ENCODE measurements at regions not wholly inside any gene's neighbourhood (a gene's known extent, or its start where the extent isn't known, plus 50 kb on each side); places are given as distances from the start of the nearest gene placed in this dataset.

- DNase-seq (ENCODE audit: low read depth): no peak
Measured at GRCh38 chr2:239865059-239865639, 160.0 kb downstream of the NDUFA10 start.

DNA sequence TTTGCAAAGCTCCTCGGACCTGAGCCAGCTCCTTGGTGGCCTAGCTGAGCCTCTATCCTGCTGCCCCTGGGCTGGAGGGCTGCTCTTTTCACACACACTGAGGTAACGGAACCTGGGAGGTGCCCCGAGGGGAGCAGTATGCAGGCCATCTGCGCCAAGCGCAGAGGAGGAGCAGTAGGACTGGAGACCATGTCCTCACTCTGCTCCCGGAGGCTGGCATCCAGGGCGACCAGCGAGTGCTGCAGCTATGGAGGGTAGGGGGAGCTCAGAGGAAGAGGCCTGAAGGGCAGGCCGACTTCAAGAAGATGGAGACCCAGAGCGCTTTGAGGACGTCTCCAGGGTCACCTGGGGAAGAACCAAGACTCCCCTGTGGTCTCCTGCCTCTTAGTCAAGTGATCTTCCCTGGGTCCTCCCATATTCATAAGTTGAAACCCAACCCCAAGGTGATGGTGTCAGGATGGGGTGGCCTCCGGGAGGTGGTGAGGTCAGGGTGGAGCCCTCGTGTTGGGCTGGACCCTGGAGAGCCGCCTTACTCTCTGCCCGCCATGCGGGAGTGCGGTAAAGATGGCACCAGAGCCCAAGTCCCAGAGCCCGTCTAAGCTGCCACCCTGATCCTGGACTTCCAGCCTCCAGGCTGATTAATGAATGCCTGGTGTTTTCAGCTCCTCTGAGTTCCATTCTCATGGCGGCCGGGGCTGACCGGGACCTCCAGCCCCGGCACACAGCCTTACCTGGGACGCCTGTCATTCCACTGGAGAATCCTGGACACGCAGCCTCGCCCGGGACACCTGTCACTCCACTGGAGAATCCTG, 160.7 kb downstream of the NDUFA10 start:
- no peak for DNase-seq (ENCODE audit: low read depth)

DNA sequence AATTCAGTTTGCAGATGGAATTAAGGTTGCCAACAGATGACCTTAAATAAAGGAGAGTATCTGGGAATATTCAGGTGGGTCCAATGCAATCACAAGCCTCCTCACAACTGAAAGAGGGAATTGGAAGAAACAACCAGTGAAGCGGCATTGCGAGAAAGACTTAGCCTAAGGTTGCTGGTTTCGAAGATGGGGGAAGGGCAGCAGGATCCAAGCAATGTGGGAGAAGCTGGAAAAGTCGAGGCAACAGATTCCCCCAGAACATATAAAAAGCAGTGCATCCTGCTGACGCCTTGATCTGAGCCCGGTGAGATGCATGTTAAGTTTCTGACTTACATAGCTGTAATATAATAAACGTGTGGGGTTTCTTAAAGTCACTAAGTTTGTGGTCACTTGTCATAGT, 162.5 kb downstream of the NDUFA10 start:
- DNase-seq (ENCODE audit: low read depth): no peak

DNA sequence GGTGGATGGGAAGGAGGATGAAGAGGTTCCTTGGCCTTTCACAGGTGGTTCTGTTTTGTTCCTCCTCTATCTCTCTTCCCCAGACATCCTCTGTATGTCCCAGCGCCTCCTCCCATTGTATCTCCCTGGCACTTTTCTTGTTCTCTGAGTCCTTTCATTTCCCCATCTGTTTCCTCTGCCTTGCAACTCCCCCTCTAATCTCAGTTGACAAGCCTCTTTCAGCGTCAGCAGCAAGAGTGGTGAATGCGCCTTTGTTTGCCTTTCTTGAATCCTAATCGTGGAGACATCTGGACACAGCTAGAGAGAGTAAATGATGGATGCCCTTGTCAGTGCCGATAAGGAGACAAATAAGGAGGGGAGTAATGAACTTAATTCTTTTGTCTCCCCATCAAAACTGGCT, 167.0 kb downstream of the NDUFA10 start:
- no peak for DNase-seq (ENCODE audit: low read depth)

DNA sequence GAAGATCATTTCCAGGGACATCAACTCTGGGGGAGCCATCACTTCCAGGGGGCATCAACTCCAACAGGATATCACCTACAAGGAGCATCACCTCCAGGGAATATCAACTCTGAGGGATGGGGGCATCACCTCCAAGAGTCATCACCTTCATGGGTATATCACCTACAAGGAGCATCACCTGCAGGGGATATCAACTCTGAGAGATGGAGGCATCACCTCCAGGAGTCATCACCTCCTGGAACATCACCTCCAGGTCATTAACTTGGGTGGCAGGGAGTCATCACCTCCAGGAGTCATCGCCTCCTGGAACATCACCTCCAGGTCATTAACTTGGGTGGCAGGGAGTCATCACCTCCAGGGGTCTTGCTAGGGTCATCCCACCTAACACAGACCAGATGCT, 167.6 kb downstream of the NDUFA10 start:
- no peak for DNase-seq (ENCODE audit: low read depth)

GRCh38 chr2:239856620-239857285, 168.4 kb downstream of the NDUFA10 start:
- DNase-seq (ENCODE audit: low read depth): no peak

DNA sequence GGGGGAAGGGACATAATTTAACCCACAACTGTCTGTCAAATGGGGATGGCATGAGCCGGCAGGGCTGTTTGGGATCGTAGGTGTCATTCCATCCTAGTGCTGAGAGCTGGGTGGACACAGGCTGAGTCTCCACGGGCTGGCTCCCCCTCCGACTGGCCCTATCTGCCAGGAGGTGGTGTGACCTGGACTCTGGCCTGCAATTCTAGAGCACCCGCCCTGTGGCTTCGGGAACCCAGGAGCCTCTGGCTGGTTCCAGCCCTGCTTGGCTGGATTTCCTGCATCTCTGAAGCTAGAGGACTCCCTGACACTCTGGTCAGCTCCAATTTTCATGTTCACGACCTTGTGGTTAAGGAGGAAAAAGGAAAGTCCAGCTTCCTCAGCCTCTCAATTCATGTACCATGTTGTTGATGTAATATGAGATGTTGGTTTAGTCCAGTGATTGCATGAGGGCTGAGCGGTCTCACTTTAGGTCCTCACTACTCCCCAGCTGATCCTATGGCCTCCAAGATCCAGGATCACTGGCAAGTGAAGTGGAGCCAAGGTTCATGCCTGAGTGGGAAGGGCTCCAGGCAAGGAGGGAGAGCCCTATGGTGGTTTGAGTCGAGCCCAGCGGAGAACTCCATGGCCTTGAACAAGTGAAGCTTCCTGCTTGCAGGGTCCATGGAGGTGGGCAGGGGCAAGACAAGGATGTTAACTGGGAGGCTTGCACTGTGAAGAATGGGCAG, 169.1 kb downstream of the NDUFA10 start:
- no peak for DNase-seq (ENCODE audit: low read depth)

DNA sequence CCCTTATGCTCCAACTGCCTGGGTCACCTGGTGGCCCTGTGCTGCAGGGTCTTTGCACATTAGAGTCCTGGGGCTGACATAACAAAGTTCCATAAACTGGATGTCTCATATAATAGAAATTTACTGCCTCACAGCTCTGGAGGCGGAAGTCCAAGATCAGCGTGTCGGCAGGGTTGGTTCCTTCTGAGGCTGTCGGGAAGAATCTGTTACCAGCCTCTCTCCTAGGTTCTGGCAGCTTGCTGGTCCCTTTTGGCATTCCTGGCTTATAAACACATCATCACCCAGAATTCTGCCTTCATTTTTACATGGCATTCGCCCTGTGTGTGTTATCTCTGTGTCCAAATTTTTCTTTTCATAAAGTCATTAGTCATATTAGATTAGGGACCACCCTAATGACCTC, 170.5 kb downstream of the NDUFA10 start:
- DNase-seq (ENCODE audit: low read depth): no peak

DNA sequence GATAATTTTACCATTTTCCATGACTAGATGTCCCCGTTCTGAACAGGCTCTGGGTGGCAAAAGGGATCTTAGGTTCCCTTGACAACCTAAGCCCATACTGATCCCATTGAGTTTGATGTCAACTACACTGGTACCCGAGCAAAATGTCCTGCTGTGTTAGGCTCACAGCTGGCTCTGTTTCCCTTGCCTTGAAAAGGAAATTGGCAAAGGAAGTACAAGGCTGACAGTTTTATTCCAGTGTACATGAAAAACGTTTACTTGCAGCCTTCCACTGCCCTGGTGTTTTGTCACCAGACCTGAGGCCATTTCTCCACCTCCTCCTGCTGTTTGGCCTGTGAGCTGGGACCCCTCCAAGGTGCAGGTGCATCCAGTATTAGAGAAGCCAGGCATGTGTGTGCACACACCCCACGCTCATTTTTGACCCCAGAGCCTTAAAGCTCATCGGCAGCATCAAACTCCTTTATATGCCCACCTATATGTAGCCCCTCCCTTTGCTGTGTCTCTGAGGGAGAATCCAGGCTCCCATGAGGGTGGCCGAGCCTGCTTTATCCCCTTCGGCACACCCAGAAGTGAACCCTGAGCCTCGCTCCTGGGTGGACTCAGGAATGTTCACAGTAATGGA, 171.3 kb downstream of the NDUFA10 start:
- no peak for DNase-seq (ENCODE audit: low read depth)

DNA sequence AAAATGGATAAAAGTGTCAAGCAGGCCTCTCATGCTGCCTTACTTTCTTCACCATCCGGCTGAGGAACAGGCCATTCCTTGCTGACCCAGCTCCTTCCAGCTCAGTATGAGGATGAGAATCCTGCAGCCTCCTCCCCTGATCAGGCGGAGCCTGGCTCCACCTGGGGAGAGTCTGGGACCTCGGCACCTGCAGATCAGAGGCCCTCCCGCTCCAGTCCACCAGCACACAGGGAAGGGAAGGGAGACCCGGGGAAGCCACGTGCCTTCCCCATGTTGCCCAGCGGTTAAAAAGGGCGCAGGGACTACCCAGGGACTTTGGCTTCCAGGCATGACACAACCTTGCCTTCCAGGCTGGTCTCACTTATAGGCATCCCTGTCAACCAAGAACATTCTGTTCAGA, 172.0 kb downstream of the NDUFA10 start:
- no peak for DNase-seq (ENCODE audit: low read depth)

DNA sequence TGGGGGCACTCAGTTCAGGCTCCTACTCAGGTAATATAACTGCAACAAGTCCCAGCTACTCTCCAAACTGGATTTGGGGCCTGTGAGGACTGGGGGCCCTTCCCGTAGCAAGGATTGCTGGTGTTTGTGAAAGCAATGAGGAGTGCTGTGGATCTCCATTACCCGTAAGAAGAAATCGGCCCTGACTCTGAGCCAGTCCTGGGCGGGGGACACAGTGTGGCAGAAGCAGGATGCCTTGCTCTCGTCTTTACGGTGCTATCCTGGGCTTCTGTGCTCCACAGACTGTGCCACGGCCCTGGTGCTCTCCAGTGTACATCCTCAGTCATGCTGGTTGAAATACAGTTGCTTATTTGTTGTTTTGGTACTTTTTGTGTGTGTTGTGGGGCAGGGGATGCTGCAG, 172.9 kb downstream of the NDUFA10 start:
- DNase-seq (ENCODE audit: low read depth): no peak

DNA sequence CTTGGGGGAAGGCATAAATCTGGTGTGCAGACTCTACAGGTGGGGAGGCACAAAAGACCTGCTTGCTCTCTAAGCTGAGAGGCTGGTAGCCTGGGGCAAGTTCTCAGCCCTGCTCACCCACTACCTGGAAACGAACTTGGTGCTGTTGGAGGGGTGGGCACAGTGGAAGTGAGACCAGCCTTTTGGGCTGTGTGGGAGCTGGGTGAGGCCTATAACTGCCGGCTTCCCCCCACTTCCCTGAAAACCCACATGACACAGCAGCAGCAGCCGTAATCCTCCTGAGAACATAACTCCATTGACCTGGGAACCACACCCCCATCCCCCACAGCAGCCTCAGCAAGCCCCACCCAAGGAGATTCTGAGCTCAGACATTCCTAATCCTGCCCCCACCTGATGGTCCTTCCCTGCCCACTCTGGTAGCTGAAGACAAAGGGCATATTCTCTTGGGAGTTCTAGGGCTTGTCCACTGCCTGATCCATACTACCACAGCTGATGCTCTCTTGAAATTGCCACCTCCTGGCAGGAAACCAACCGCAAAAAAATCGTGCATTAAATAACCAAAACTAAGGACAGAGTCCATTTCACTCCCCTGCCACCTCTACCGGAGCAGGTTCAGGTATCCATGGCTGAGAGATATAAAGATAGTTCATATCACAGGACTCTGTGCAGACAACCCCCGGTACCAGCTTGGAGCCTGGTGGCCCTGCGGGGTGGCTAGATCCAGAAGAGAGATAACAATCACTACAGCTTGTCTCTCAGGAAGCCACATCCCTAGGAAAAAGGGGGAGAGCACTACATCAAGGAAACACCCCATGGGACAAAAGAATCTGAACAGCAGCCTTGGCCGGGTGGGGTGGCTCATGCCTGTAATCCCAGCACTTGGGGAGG, 178.1 kb downstream of the NDUFA10 start:
- no peak for DNase-seq (ENCODE audit: low read depth)

GRCh38 chr2:239845968-239846367, 179.2 kb downstream of the NDUFA10 start:
- DNase-seq (ENCODE audit: low read depth): no peak

DNA sequence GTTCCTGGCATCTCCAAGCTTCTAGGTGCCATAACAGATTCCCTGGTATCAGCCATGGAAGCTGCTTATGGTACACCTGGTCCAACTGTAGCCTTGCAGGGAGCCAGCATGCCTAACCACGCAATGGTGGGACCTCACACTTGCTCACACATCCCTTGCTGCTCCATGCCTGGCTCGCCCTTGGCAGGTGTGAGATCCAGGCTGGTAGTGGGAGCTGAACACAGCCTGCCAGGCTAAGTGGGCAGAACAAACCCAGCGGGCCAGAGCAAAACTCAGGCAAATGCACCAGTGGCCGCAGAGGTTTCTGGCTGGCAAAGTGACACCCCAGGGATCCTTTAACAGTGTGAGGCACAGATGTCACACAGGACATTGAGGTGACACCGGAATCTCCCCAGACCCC, 185.8 kb downstream of the NDUFA10 start:
- DNase-seq (ENCODE audit: low read depth): no peak

DNA sequence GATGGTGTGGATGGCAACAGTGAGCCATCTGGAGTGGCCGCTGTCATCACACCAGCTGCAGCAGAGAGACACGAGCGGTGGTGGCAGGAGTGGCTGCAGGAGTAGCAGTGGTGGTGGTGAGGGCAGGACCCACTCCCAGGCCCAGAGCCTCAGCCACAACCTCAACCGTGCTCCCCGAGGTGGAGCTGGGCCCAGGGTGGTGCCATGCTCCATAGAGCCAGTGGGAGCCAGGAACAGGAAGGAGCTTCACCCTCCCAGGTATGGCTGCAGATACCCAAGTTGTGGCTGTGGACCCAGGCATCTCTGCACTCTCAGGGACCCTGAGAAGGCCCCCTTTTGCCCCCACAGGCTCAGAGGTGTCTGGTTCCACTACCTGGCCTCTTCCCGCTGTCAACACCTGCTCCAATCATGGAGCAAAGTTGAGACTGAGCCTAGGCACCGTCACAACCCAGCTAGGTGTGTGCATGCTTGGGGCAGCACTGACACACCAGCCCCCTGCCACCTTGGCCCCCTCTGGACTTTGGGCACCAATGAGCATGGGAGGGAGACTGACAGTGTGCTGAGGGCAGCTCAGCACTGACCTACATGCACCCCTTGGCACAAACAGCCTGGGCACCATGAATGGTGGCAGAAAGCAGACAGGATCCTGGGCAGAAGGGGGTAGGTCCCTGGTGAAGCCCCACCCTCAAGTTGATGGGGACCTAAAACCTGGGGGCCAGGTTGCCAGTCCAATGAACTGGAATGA, 188.9 kb downstream of the NDUFA10 start:
- DNase-seq (ENCODE audit: low read depth): no peak

GRCh38 chr2:239835056-239835455, 190.1 kb downstream of the NDUFA10 start:
- no peak for DNase-seq (ENCODE audit: low read depth)

- no peak for DNase-seq (ENCODE audit: low read depth)
Measured at GRCh38 chr2:239834143-239834542, 191.0 kb downstream of the NDUFA10 start.

DNA sequence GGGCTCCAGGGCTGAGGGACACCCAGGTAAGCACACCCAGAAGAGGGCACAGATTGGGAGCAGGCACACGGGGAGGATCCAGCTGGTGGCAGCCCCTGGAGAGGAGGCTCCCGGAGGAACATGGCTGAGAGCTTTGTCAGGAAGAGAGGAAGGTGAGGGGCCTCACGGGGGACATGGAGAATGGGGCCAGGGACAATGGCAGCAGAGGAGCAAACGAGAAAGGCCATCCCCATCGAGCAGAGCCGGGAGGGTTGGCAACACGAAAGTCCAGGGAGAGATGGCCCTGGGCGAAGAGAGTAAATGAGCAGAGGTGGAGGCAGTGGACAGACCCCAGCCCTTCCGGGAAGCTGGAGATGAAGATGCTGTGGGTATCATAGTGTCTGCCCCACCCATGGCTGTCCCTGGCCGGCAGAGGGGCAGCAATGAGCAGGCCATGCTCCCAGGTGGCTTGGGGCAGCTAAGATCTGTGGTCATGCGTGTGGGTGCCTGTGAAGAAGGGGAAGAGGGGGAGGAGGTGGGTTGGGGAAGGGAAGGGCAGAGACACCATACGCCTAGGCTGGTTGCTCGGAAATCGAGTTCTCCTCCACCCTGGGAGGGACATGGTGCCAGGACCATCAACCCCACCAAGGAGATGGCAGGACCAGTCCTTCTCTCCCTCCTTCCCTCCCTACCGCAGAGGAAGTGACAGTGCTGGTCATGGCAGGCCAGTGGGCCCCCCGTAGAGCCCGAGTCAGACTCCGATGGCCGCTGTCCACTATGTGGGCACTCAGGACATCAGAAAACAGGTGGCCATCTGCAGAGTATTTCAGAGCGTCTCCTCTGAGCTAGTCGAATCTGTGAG, 191.7 kb downstream of the NDUFA10 start:
- DNase-seq (ENCODE audit: low read depth): no peak

GRCh38 chr2:239832490-239833268, 192.5 kb downstream of the NDUFA10 start:
- no peak for DNase-seq (ENCODE audit: low read depth)
